ENCODE measurements at regions not wholly inside any gene's neighbourhood (a gene's known extent, or its start where the extent isn't known, plus 50 kb on each side); places are given as distances from the start of the nearest gene placed in this dataset.

- no peak for DNase-seq (ENCODE audit: low read depth in 2 of 2)
Measured at GRCh38 chr16:66066404-66066803, 300.1 kb upstream of the CDH5 start.

GRCh38 chr16:66065925-66066324 is 300.6 kb upstream of the CDH5 start:
- no peak for DNase-seq (ENCODE audit: low read depth in 2 of 2)

GRCh38 chr16:66064801-66065530 is 301.5 kb upstream of the CDH5 start:
- no peak for DNase-seq (ENCODE audit: low read depth in 2 of 2)

GRCh38 chr16:66058832-66059231 is 307.7 kb upstream of the CDH5 start:
- no peak for DNase-seq (ENCODE audit: low read depth in 2 of 2)

- DNase-seq (ENCODE audit: low read depth in 2 of 2), result no peak
Measured at GRCh38 chr16:66058172-66058691, 308.3 kb upstream of the CDH5 start.

GRCh38 chr16:66057057-66057456 is 309.4 kb upstream of the CDH5 start:
- no peak for DNase-seq (ENCODE audit: low read depth in 2 of 2)

- DNase-seq (ENCODE audit: low read depth in 2 of 2), result no peak
Measured at GRCh38 chr16:66054095-66054494, 312.4 kb upstream of the CDH5 start.

- DNase-seq (ENCODE audit: low read depth in 2 of 2), result no peak
Measured at GRCh38 chr16:66052745-66053144, 313.7 kb upstream of the CDH5 start.

- no peak for DNase-seq (ENCODE audit: low read depth in 2 of 2)
Measured at GRCh38 chr16:66050991-66051390, 315.5 kb upstream of the CDH5 start.

- no peak for DNase-seq (ENCODE audit: low read depth in 2 of 2)
Measured at GRCh38 chr16:66049865-66050264, 316.6 kb upstream of the CDH5 start.

- no peak for DNase-seq (ENCODE audit: low read depth in 2 of 2)
Measured at GRCh38 chr16:66045626-66046025, 320.9 kb upstream of the CDH5 start.

- no peak for DNase-seq (ENCODE audit: low read depth in 2 of 2)
Measured at GRCh38 chr16:66044556-66044955, 321.9 kb upstream of the CDH5 start.

GRCh38 chr16:66044089-66044488 is 322.4 kb upstream of the CDH5 start:
- no peak for DNase-seq (ENCODE audit: low read depth in 2 of 2)

GRCh38 chr16:66043326-66043725 is 323.2 kb upstream of the CDH5 start:
- no peak for DNase-seq (ENCODE audit: low read depth in 2 of 2)

- no peak for DNase-seq (ENCODE audit: low read depth in 2 of 2)
Measured at GRCh38 chr16:66042341-66042740, 324.1 kb upstream of the CDH5 start.

GRCh38 chr16:66041907-66042306 is 324.6 kb upstream of the CDH5 start:
- no peak for DNase-seq (ENCODE audit: low read depth in 2 of 2)

GRCh38 chr16:66039793-66040192 is 326.7 kb upstream of the CDH5 start:
- no peak for DNase-seq (ENCODE audit: low read depth in 2 of 2)

GRCh38 chr16:66036793-66037715 is 329.4 kb upstream of the CDH5 start:
- DNase-seq (ENCODE audit: low read depth in 2 of 2), result no peak

GRCh38 chr16:66036184-66036583 is 330.3 kb upstream of the CDH5 start:
- DNase-seq (ENCODE audit: low read depth in 2 of 2), result peak in 1 of 2 donors; percentile 31

GRCh38 chr16:66035096-66035495 is 331.4 kb upstream of the CDH5 start:
- DNase-seq (ENCODE audit: low read depth in 2 of 2), result no peak

- no peak for DNase-seq (ENCODE audit: low read depth in 2 of 2)
Measured at GRCh38 chr16:66032841-66033240, 333.6 kb upstream of the CDH5 start.

- no peak for DNase-seq (ENCODE audit: low read depth in 2 of 2)
Measured at GRCh38 chr16:66030036-66030435, 336.5 kb upstream of the CDH5 start.

Measured in lung microvascular endothelial cell (primary cell).